ENCODE measurements at regions not wholly inside any gene's neighbourhood (a gene's known extent, or its start where the extent isn't known, plus 50 kb on each side); places are given as distances from the start of the nearest gene placed in this dataset.

GRCh38 chr10:78685466-78686103, 383.2 kb upstream of the ZMIZ1 start (continued):
- TF ChIP-seq REST (IDR thresholded peaks at IDR 0.05; ENCODE audit: low read depth) (no peak), ELF1 (IDR thresholded peaks at IDR 0.05; ENCODE audit: borderline replicate concordance, low read depth) (no peak), TCF7L2 (IDR thresholded peaks at IDR 0.05; ENCODE audit: borderline replicate concordance, extremely low read depth, insufficient read depth, insufficient read length) (no peak), ATF3 (IDR thresholded peaks at IDR 0.05) (no peak)

- ATAC-seq, result no peak
- Histone ChIP-seq H3K9ac (ENCODE audit: low read length) (no peak overlapping the region), H3K9me3 (ENCODE audit: control insufficient read depth in 1 of 2, insufficient read depth in 1 of 2, low read depth in 1 of 2, low read length in 2 of 2) (no peaks in the 10 kb centered on the region), H2AFZ (ENCODE audit: low read depth, low read length, poor library complexity, severe bottlenecking) (no peak overlapping the region), H3K4me1 (ENCODE audit: control insufficient read depth in 1 of 2, insufficient read depth in 2 of 2, low read length in 2 of 2) (peaks cover 2 to 5% of the 10 kb centered on the region in 2 experiments; a peak in 2 of 4 replicates), H4K20me1 (ENCODE audit: insufficient read depth) (no peaks in the 10 kb centered on the region), H3K27me3 (ENCODE audit: insufficient read depth, low read length) (peaks cover 9% of the 10 kb centered on the region; the same call in 1 of the 2 replicates), H3K36me3 (ENCODE audit: control insufficient read depth in 1 of 2, insufficient read depth in 2 of 2, low read length in 2 of 2) (no peaks in the 10 kb centered on the region), H3K27ac (ENCODE audit: low read depth, low read length) (no peak overlapping the region), H3K79me2 (ENCODE audit: insufficient read depth, low read length) (no peaks in the 10 kb centered on the region), H3K4me3 (replicated peaks in 1 of 2; ENCODE audit: low read depth in 1 of 2, low read length in 2 of 2) (no peak overlapping the region), H3K9me2 (ENCODE audit: insufficient read depth) (no peaks in the 10 kb centered on the region), H3K4me2 (ENCODE audit: low read length) (no peak overlapping the region)
- no TSS peak for BruUV-seq (replicated peaks)
- no peak for DNase-seq (ENCODE audit: low read depth, low spot score)
- no peak for TF ChIP-seq REST (IDR thresholded peaks at IDR 0.05; ENCODE audit: low read depth)
- TF ChIP-seq POLR2AphosphoS5 (IDR thresholded peaks at IDR 0.05; ENCODE audit: low read depth, low read length), result no peak
- no peak for TF ChIP-seq SP1 (IDR thresholded peaks at IDR 0.05; ENCODE audit: low read depth)
- no peak for TF ChIP-seq SIN3A (IDR thresholded peaks at IDR 0.05; ENCODE audit: low read depth)
- TF ChIP-seq ZNF274 (IDR thresholded peaks at IDR 0.05; ENCODE audit: low read depth, low read length), result no peak
- TF ChIP-seq ATF3 (IDR thresholded peaks at IDR 0.05), result no peak
- no peak for TF ChIP-seq RAD21 (IDR thresholded peaks at IDR 0.05; ENCODE audit: low read depth)
- no peak for TF ChIP-seq CBX3 (IDR thresholded peaks at IDR 0.05; ENCODE audit: low read depth)
- TF ChIP-seq EZH2 (IDR thresholded peaks at IDR 0.05), result no peak
- intact Hi-C loops (cut with micrococcal nuclease), result no loop called here
- RAD21 ChIA-PET (ENCODE audit: low non-redundant PET in 1 of 2, low total read pairs in 2 of 2, uncharacterized antibody in 2 of 2, unreplicated experiment in 2 of 2), result no interaction called here
- POLR2A ChIA-PET, result no interaction called here
- CTCF ChIA-PET, result no interaction called here
Measured at GRCh38 chr10:78686444-78687060, 382.2 kb upstream of the ZMIZ1 start.

All from HCT116 (cell line).